ENCODE measurements at regions not wholly inside any gene's neighbourhood (a gene's known extent, or its start where the extent isn't known, plus 50 kb on each side); places are given as distances from the start of the nearest gene placed in this dataset.
A peak's percentile ranks its signal among the peaks of the same experiment; 100 is the strongest.

- H3K9me3 ChIP-seq, result no peaks in the 10 kb centered on the region
- intact Hi-C loops (cut with DNase I), result no loop called here
- no peak overlapping the region for H3K4me3 ChIP-seq
- WGBS, result 95% methylated on average over 5 of the region's 5 CpGs
- DNase-seq (ENCODE audit: extremely low spot score), result no peak
- H3K27me3 ChIP-seq, result no peaks in the 10 kb centered on the region
- TF ChIP-seq POLR2AphosphoS5 (IDR thresholded peaks at IDR 0.05) (no peak), POLR2A (IDR thresholded peaks at IDR 0.05; ENCODE audit: low read depth) (no peak), EP300 (IDR thresholded peaks at IDR 0.05) (no peak), CTCF (IDR thresholded peaks at IDR 0.05) (no peak)
- no peaks in the 10 kb centered on the region for H3K36me3 ChIP-seq
- peaks cover 0 to 10% (median 4%) of the 10 kb centered on the region in 4 donors for H3K4me1 ChIP-seq
- H3K27ac ChIP-seq (replicated peaks in 1 of 4), result no peak overlapping the region
These were observed 128.1 kb upstream of the CCN2 start for GRCh38 chr6:132079286-132079685.

GRCh38 chr6:132076452-132076851 lies 125.3 kb upstream of the CCN2 start:
- Histone ChIP-seq H3K27ac (replicated peaks in 1 of 4) (no peak overlapping the region), H3K27me3 (no peaks in the 10 kb centered on the region), H3K36me3 (no peaks in the 10 kb centered on the region), H3K4me3 (no peak overlapping the region), H3K4me1 (no peaks in the 10 kb centered on the region), H3K9me3 (no peaks in the 10 kb centered on the region)
- 94% methylated on average over 3 of the region's 3 CpGs for WGBS
- no peak for DNase-seq (ENCODE audit: extremely low spot score)
- intact Hi-C loops (cut with DNase I), result no loop called here
- TF ChIP-seq POLR2A (IDR thresholded peaks at IDR 0.05; ENCODE audit: low read depth) (no peak), EP300 (IDR thresholded peaks at IDR 0.05) (no peak), POLR2AphosphoS5 (IDR thresholded peaks at IDR 0.05) (no peak), CTCF (IDR thresholded peaks at IDR 0.05) (no peak)

- Histone ChIP-seq H3K4me1 (peaks cover 0 to 17% (median 11%) of the 10 kb centered on the region in 4 donors), H3K27me3 (no peaks in the 10 kb centered on the region), H3K36me3 (no peaks in the 10 kb centered on the region), H3K4me3 (no peak overlapping the region), H3K9me3 (no peaks in the 10 kb centered on the region), H3K27ac (replicated peaks in 1 of 4) (no peak overlapping the region)
- DNase-seq (ENCODE audit: extremely low spot score), result no peak
- TF ChIP-seq POLR2A (IDR thresholded peaks at IDR 0.05; ENCODE audit: low read depth), result no peak
- TF ChIP-seq POLR2AphosphoS5 (IDR thresholded peaks at IDR 0.05), result no peak
- TF ChIP-seq CTCF (IDR thresholded peaks at IDR 0.05), result no peak
- TF ChIP-seq EP300 (IDR thresholded peaks at IDR 0.05), result no peak
- 82% methylated on average over 1 of the region's 1 CpG for WGBS
- intact Hi-C loops (cut with DNase I), result no loop called here
These were observed 121.7 kb upstream of the CCN2 start for GRCh38 chr6:132072831-132073230.

GRCh38 chr6:132072271-132072670 lies 121.1 kb upstream of the CCN2 start:
- Histone ChIP-seq H3K4me1 (peaks cover 0 to 20% (median 11%) of the 10 kb centered on the region in 4 donors), H3K36me3 (no peaks in the 10 kb centered on the region), H3K4me3 (no peak overlapping the region), H3K27ac (replicated peaks in 1 of 4) (no peak overlapping the region), H3K9me3 (no peaks in the 10 kb centered on the region), H3K27me3 (no peaks in the 10 kb centered on the region)
- 79% methylated on average over 2 of the region's 2 CpGs for WGBS
- DNase-seq (ENCODE audit: extremely low spot score), result no peak
- TF ChIP-seq POLR2AphosphoS5 (IDR thresholded peaks at IDR 0.05) (no peak), CTCF (IDR thresholded peaks at IDR 0.05) (no peak), EP300 (IDR thresholded peaks at IDR 0.05) (no peak), POLR2A (IDR thresholded peaks at IDR 0.05; ENCODE audit: low read depth) (no peak)
- intact Hi-C loops (cut with DNase I), result no loop called here

- H3K27ac ChIP-seq (replicated peaks in 1 of 4), result peak overlapping the region in 3 of 4 donors; percentile 2 to 16 (median 8)
- H3K36me3 ChIP-seq, result no peaks in the 10 kb centered on the region
These were observed 119.2 kb upstream of the CCN2 start for GRCh38 chr6:132070356-132070755.

More at GRCh38 chr6:132070356-132070755, 119.2 kb upstream of the CCN2 start:
- intact Hi-C loops (cut with DNase I), result no loop called here
- no peak for DNase-seq (ENCODE audit: extremely low spot score)
- H3K27me3 ChIP-seq, result no peaks in the 10 kb centered on the region
- H3K9me3 ChIP-seq, result no peaks in the 10 kb centered on the region
- H3K4me3 ChIP-seq, result no peak overlapping the region
- TF ChIP-seq POLR2A (IDR thresholded peaks at IDR 0.05; ENCODE audit: low read depth), result no peak
- no peak for TF ChIP-seq CTCF (IDR thresholded peaks at IDR 0.05)
- TF ChIP-seq POLR2AphosphoS5 (IDR thresholded peaks at IDR 0.05), result no peak
- TF ChIP-seq EP300 (IDR thresholded peaks at IDR 0.05), result no peak
- WGBS, result 7% methylated on average over 1 of the region's 1 CpG
- H3K4me1 ChIP-seq, result peaks cover 0 to 21% (median 11%) of the 10 kb centered on the region in 4 donors

All from esophagus muscularis mucosa (tissue), 4 donors.